H1 (cell line): ENCODE measurements at regions not wholly inside any gene's neighbourhood (a gene's known extent, or its start where the extent isn't known, plus 50 kb on each side); places are given as distances from the start of the nearest gene placed in this dataset.
A peak's percentile ranks its signal among the peaks of the same experiment; 100 is the strongest.

Experiments
- CTCF ChIA-PET: fragments of 300-600 bp; sonication (Branson Sonifier 250); formaldehyde crosslinking; loops from one replicate; lab custom pipeline; 2021; ENCODE audit not compliant: partially characterized antibody; lab: Charles Lee
- POLR2A ChIA-PET: fragments of 300-600 bp; sonication (Branson Sonifier 250); formaldehyde crosslinking; loops from one replicate; lab custom pipeline; 2021; ENCODE audit warnings: inconsistent platforms; ENCODE audit not compliant: partially characterized antibody; lab: Charles Lee
- DNase-seq, 2 experiments: peaks; one replicate each; pipeline versions ENCODE4 v3.0.0 to v3.0.0-alpha.2; 2010 to 2022; ENCODE audit warnings: low spot score in 2 of 2, low read depth in 1 of 2, mixed read lengths in 1 of 2
- FAIRE-seq: peaks from 2 replicates; lab custom pipeline; 2011; peaks lifted over from hg19 to GRCh38; lab: Jason Lieb, UNC
- H2AFZ ChIP-seq: 2 replicates; pipeline ENCODE4 v1.8.1; 2012; ENCODE audit warnings: low read length, inconsistent platforms
- H2AK5ac ChIP-seq: 2 replicates; pipeline ENCODE4 v1.6.1; 2013; ENCODE audit warnings: low read depth, low read length
- H2BK120ac ChIP-seq: replicated peaks from 2 replicates; pipeline ENCODE3; 2013; ENCODE audit warnings: low read depth, low read length, inconsistent platforms
- H2BK12ac ChIP-seq: 2 replicates; pipeline ENCODE4 v1.6.1; 2013; ENCODE audit warnings: low read depth, low read length
- H2BK15ac ChIP-seq: 2 replicates; pipeline ENCODE4 v1.6.1; 2013; ENCODE audit warnings: low read length
- H2BK20ac ChIP-seq: 2 replicates; pipeline ENCODE4 v1.6.1; 2013; ENCODE audit warnings: low read length
- H2BK5ac ChIP-seq: 2 replicates; pipeline ENCODE4 v1.6.1; 2013; ENCODE audit warnings: low read depth, low read length
- H3K14ac ChIP-seq: 2 replicates; pipeline ENCODE4 v1.6.1; 2013; ENCODE audit warnings: inconsistent platforms; ENCODE audit not compliant: insufficient read length
- H3K18ac ChIP-seq: 2 replicates; pipeline ENCODE4 v1.6.1; 2013; ENCODE audit warnings: low read length; ENCODE audit errors: extremely low read depth
- H3K23ac ChIP-seq: 2 replicates; pipeline ENCODE4 v1.6.1; 2013; ENCODE audit warnings: inconsistent platforms; ENCODE audit not compliant: insufficient read length
- H3K23me2 ChIP-seq: 2 replicates; pipeline ENCODE4 v1.6.1; 2013; ENCODE audit warnings: low read depth, low read length
- H3K27ac ChIP-seq: 2 replicates; pipeline ENCODE4 v1.6.1; 2011; ENCODE audit warnings: low read depth, low read length, inconsistent platforms
- H3K27me3 ChIP-seq, 4 experiments: replicated peaks in 1 of 4; 1 replicate in 1 of 4; 2 replicates in 3 of 4; pipeline versions ENCODE4 v1.6.1 to v1.8.1; 2011 to 2013; ENCODE audit warnings: low read length in 3 of 4, mild to moderate bottlenecking in 3 of 4, inconsistent platforms in 2 of 4, mixed read lengths in 2 of 4, moderate library complexity in 1 of 4; ENCODE audit not compliant: control insufficient read depth in 3 of 4, insufficient read depth in 3 of 4; ENCODE audit errors: extremely low read depth in 1 of 4
- H3K36me3 ChIP-seq, 4 experiments: 2 replicates each; pipeline versions ENCODE4 v1.6.1 to v1.8.1; 2011 to 2013; ENCODE audit warnings: mild to moderate bottlenecking in 4 of 4, low read length in 3 of 4, moderate library complexity in 2 of 4, control low read depth in 1 of 4, inconsistent platforms in 1 of 4; ENCODE audit not compliant: insufficient read depth in 4 of 4, control insufficient read depth in 2 of 4
- H3K4ac ChIP-seq: replicated peaks from 2 replicates; pipeline ENCODE3; 2013; ENCODE audit warnings: low read length, low read depth, mixed read lengths, inconsistent platforms; ENCODE audit not compliant: insufficient read length
- H3K4me1 ChIP-seq, 4 experiments: replicated peaks in 1 of 4; 1 replicate in 1 of 4; 2 replicates in 3 of 4; pipeline versions ENCODE4 v1.6.1 to v1.8.1; 2011 to 2013; ENCODE audit warnings: low read length in 3 of 4, inconsistent platforms in 2 of 4, mixed read lengths in 1 of 4; ENCODE audit not compliant: insufficient read depth in 4 of 4, control insufficient read depth in 3 of 4
- H3K4me2 ChIP-seq, 2 experiments: 2 replicates each; pipeline versions ENCODE4 v1.6.1 to v1.8.1; 2011 to 2013; ENCODE audit warnings: low read depth in 2 of 2, low read length in 2 of 2, control low read depth in 1 of 2, inconsistent platforms in 1 of 2, mild to moderate bottlenecking in 1 of 2; ENCODE audit not compliant: insufficient read depth in 1 of 2
- H3K4me3 ChIP-seq, 4 experiments: fragments of 200-600, 300-600 bp in 1 of 4; sonication (generic), shearing (Covaris generic), sonication (Bioruptor Twin) in 1 of 4; 2 replicates each; pipeline versions ENCODE4 v1.5.1 to v1.8.1; 2011 to 2016; ENCODE audit warnings: low read length in 4 of 4, low read depth in 3 of 4, control low read depth in 2 of 4, inconsistent platforms in 2 of 4, mild to moderate bottlenecking in 2 of 4, mixed read lengths in 1 of 4, moderate library complexity in 1 of 4; ENCODE audit not compliant: insufficient read depth in 2 of 4; ENCODE audit errors: extremely low read depth in 1 of 4
- H3K56ac ChIP-seq: replicated peaks from 2 replicates; pipeline ENCODE3; 2013; ENCODE audit warnings: low read depth, mild to moderate bottlenecking, mixed read lengths, low read length, inconsistent platforms; ENCODE audit not compliant: insufficient read length
- H3K79me1 ChIP-seq: 2 replicates; pipeline ENCODE4 v1.6.1; 2013; ENCODE audit warnings: low read depth, low read length, control low read depth
- H3K79me2 ChIP-seq, 2 experiments: 2 replicates each; pipeline versions ENCODE4 v1.6.1 to v1.8.1; 2012 to 2013; ENCODE audit warnings: low read length in 2 of 2, mild to moderate bottlenecking in 2 of 2, inconsistent platforms in 1 of 2; ENCODE audit not compliant: insufficient read depth in 2 of 2, control insufficient read depth in 1 of 2
- H3K9ac ChIP-seq, 4 experiments: replicated peaks in 1 of 4; 1 replicate in 1 of 4; 2 replicates in 3 of 4; pipeline versions ENCODE4 v1.6.1 to v1.8.1; 2011 to 2013; ENCODE audit warnings: low read depth in 3 of 4, low read length in 3 of 4, control low read depth in 2 of 4, mild to moderate bottlenecking in 2 of 4, moderate library complexity in 2 of 4, inconsistent platforms in 1 of 4; ENCODE audit errors: extremely low read depth in 1 of 4
- H3K9me3 ChIP-seq, 2 experiments: 2 replicates each; pipeline versions ENCODE4 v1.6.1 to v1.8.1; 2012 to 2013; ENCODE audit warnings: mild to moderate bottlenecking in 2 of 2, moderate library complexity in 2 of 2, control low read depth in 1 of 2, inconsistent platforms in 1 of 2, low read depth in 1 of 2, low read length in 1 of 2, mixed read lengths in 1 of 2; ENCODE audit not compliant: insufficient read depth in 2 of 2
- H4K20me1 ChIP-seq, 2 experiments: replicated peaks in 1 of 2; 2 replicates each; pipeline versions ENCODE3 to v1.8.1; 2011 to 2013; ENCODE audit warnings: inconsistent platforms in 2 of 2, low read length in 2 of 2, mild to moderate bottlenecking in 1 of 2; ENCODE audit not compliant: insufficient read depth in 2 of 2, control insufficient read depth in 1 of 2
- H4K5ac ChIP-seq: 2 replicates; pipeline ENCODE4 v1.6.1; 2013; ENCODE audit warnings: low read length, low read depth, mixed read lengths, inconsistent platforms; ENCODE audit not compliant: insufficient read length
- H4K8ac ChIP-seq: 2 replicates; pipeline ENCODE4 v1.8.0; 2013; ENCODE audit warnings: mild to moderate bottlenecking, moderate library complexity, low read length, inconsistent platforms; ENCODE audit not compliant: insufficient read depth; ENCODE audit errors: extremely low read depth
- H4K91ac ChIP-seq: replicated peaks from 2 replicates; pipeline ENCODE3; 2013; ENCODE audit warnings: low read length, mixed read lengths, inconsistent platforms; ENCODE audit not compliant: insufficient read length
- BRCA1 ChIP-seq: IDR thresholded peaks from 2 replicates; pipeline ENCODE4 v1.6.1; 2012; ENCODE audit warnings: low read depth, low read length, improper control_type of control experiment
- CBX5 ChIP-seq: fragments of 300-800, 300-1000 bp; sonication (generic); IDR thresholded peaks from 2 replicates; pipeline ENCODE4 v1.7.1; 2016; ENCODE audit warnings: antibody characterized with exemption, low read length, low read depth
- CHD2 ChIP-seq: IDR thresholded peaks from 2 replicates; pipeline ENCODE4 v1.6.1; 2012; ENCODE audit warnings: low read length, improper control_type of control experiment
- JUND ChIP-seq: IDR thresholded peaks from 2 replicates; pipeline ENCODE4 v1.6.1; 2011; ENCODE audit warnings: mild to moderate bottlenecking, improper control_type of control experiment, low read length
- MAFK ChIP-seq: IDR thresholded peaks from 2 replicates; pipeline ENCODE4 v1.6.1; 2012; ENCODE audit warnings: low read depth, mild to moderate bottlenecking, improper control_type of control experiment, low read length
- RFX5 ChIP-seq: IDR thresholded peaks from 2 replicates; pipeline ENCODE4 v1.6.1; 2011; ENCODE audit warnings: low read depth, low read length, improper control_type of control experiment, borderline replicate concordance
- WGBS, 2 experiments: shearing (Covaris generic) in 1 of 2; methylation state at CpG; one replicate each; pipeline versions ENCODE4 v1.1.6 to v1.1.7; 2013 to 2015; ENCODE audit warnings: low lambda C conversion rate in 2 of 2, mixed read lengths in 2 of 2, inconsistent platforms in 1 of 2, low coverage in 1 of 2, missing lambda C conversion rate in 1 of 2; ENCODE audit not compliant: insufficient replicate concordance in 2 of 2, insufficient coverage in 1 of 2, insufficient read length in 1 of 2; ENCODE audit errors: extremely low coverage in 1 of 2, missing lambda C conversion rate in 1 of 2; 5-methylcytosine and 5-hydroxymethylcytosine counted together

DNA sequence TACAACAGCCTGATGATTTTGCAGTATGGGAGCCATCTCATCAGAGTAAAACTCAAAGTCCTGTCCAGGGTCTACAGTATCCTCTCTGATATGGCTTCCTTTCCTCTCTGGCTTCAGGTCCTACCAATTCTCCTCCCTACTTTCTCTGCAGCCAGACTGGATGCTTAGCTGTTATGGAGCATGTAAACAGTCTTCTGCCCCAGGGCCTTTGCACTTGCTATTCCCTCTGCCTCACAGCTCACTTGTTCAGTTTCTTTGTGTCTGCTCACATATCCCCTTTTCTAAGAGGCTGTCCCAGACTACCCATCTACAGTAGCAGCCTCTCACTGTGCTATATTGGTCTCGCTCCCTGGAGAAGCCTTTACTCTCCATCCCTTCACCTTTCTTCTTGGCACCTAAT lies 62.2 kb downstream of the TLNRD1 start:
- H3K4me1 ChIP-seq = no peaks in the 10 kb centered on the region
- no peak for FAIRE-seq
- H2BK15ac ChIP-seq = no peak overlapping the region
- TF ChIP-seq BRCA1 = no peak
- TF ChIP-seq CBX5 = no peak
- TF ChIP-seq MAFK = no peak
- no peak for TF ChIP-seq RFX5
- TF ChIP-seq CHD2 = no peak
- TF ChIP-seq JUND = no peak

More for the DNA sequence above, 62.2 kb downstream of the TLNRD1 start:
- Histone ChIP-seq H3K23ac (no peak overlapping the region), H3K79me2 (no peaks in the 10 kb centered on the region), H3K27me3 (no peaks in the 10 kb centered on the region), H4K5ac (no peak overlapping the region), H3K4ac (no peak overlapping the region), H3K27ac (no peak overlapping the region), H2AK5ac (no peak overlapping the region), H2BK120ac (no peak overlapping the region), H2BK12ac (no peak overlapping the region), H3K9ac (no peak overlapping the region; a peak in 1 of 7 replicates), H3K36me3 (no peaks in the 10 kb centered on the region), H4K91ac (no peak overlapping the region), H4K20me1 (no peaks in the 10 kb centered on the region), H3K9me3 (no peaks in the 10 kb centered on the region), H2BK5ac (no peak overlapping the region), H3K4me3 (no peak overlapping the region), H4K8ac (no peak overlapping the region), H3K23me2 (no peaks in the 10 kb centered on the region), H3K56ac (no peak overlapping the region), H2BK20ac (no peak overlapping the region), H3K14ac (no peak overlapping the region), H3K18ac (no peak overlapping the region), H3K4me2 (no peak overlapping the region), H2AFZ (no peak overlapping the region), H3K79me1 (no peaks in the 10 kb centered on the region)
- DNase-seq = peak in 1 of 2 experiments; percentile 7
- POLR2A ChIA-PET = no interaction called here
- CTCF ChIA-PET = interaction anchor here (0.7 kb wide), 1 partner anchor 14 kb away, joined by 3 read pairs; no protein-coding TSS in a partner anchor
- WGBS, 2 experiments = 80% methylated on average over 1 of the region's 1 CpG; no CpG with 5 or more reads in 1 of the 2 experiments
